Nephron progenitor cell (in vitro differentiated cells): ENCODE measurements at regions not wholly inside any gene's neighbourhood (a gene's known extent, or its start where the extent isn't known, plus 50 kb on each side); places are given as distances from the start of the nearest gene placed in this dataset.

ENCODE experiments used
- DNase-seq: peaks from one replicate; pipeline ENCODE4 v3.0.0; 2021
- H3K27ac Mint-ChIP-seq: 2 replicates; pipeline ENCODE4 v1.8.0; 2021; ENCODE audit warnings: mild to moderate bottlenecking, moderate library complexity, mixed read lengths
- H3K27me3 Mint-ChIP-seq: 2 replicates; pipeline ENCODE4 v1.8.0; 2021; ENCODE audit warnings: mild to moderate bottlenecking, low read depth, mixed read lengths; ENCODE audit not compliant: poor library complexity
- H3K36me3 Mint-ChIP-seq: 2 replicates; pipeline ENCODE4 v1.8.0; 2021; ENCODE audit warnings: low read depth, mixed read lengths
- H3K4me1 Mint-ChIP-seq: 2 replicates; pipeline ENCODE4 v1.8.0; 2021; ENCODE audit warnings: mixed read lengths
- H3K4me3 Mint-ChIP-seq: 2 replicates; pipeline ENCODE4 v1.8.0; 2021; ENCODE audit warnings: mild to moderate bottlenecking, moderate library complexity, mixed read lengths
- H3K9me3 Mint-ChIP-seq: 2 replicates; pipeline ENCODE4 v1.8.0; 2021; ENCODE audit warnings: mild to moderate bottlenecking, moderate library complexity, mixed read lengths
- CTCF ChIP-seq: fragments of 200-600 bp; sonication (generic); IDR thresholded peaks from 2 replicates; pipeline ENCODE4 v1.5.0; 2021; ENCODE audit warnings: antibody characterized with exemption

GRCh38 chr5:98993512-98993911, 64.7 kb upstream of the CHD1 start:
- H3K9me3 Mint-ChIP-seq, result no peaks in the 10 kb centered on the region
- TF ChIP-seq CTCF, result no peak
- no peaks in the 10 kb centered on the region for H3K36me3 Mint-ChIP-seq
- DNase-seq, result no peak
- no peak overlapping the region for H3K4me3 Mint-ChIP-seq
- H3K4me1 Mint-ChIP-seq, result no peaks in the 10 kb centered on the region
- H3K27me3 Mint-ChIP-seq, result peaks cover 19% of the 10 kb centered on the region
- H3K27ac Mint-ChIP-seq, result no peak overlapping the region

DNA sequence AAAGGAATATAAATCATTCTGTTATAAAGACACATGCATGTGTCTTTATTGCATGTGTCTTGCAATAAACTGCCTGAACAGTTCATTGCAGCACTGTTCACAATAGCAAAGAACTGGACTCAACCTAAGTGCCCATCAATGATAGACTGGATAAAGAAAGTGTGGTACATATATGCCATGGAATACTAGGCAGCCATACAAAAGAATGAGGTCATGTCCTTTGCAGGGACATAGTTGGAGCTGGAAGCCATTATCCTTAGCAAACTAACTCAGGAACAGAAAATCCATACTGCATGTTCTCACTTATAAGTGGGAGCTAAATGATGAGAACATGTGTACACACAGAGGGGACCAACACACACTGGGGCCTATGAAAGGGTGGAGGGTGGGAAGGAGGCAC, 63.7 kb upstream of the CHD1 start:
- no peak for TF ChIP-seq CTCF
- Mint-ChIP-seq H3K27ac (no peak overlapping the region), H3K4me3 (no peak overlapping the region), H3K9me3 (no peaks in the 10 kb centered on the region), H3K4me1 (no peaks in the 10 kb centered on the region), H3K27me3 (peaks cover 12% of the 10 kb centered on the region), H3K36me3 (no peaks in the 10 kb centered on the region)
- no peak for DNase-seq

DNA sequence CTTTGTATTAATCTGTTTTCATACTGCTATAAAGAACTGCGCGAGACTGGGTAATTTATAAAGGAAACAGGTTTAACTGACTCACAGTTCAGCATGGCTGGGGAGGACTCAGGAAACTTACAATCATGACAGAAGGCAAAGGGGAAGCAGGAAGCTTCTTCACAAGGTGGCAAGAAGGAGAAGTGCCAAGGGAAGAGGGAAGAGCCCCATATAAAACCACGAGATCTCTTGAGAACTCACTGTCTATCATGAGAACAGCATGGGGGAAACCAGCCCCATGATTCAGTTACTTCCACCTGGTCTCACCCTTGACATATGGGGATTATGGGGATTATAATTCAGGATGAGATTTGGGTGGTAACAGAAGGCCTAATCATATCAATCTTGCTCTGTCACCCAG, 60.9 kb upstream of the CHD1 start:
- Mint-ChIP-seq H3K4me1 (no peaks in the 10 kb centered on the region), H3K27ac (no peak overlapping the region), H3K36me3 (no peaks in the 10 kb centered on the region), H3K4me3 (no peak overlapping the region), H3K27me3 (peaks cover 4% of the 10 kb centered on the region), H3K9me3 (no peaks in the 10 kb centered on the region)
- no peak for DNase-seq
- no peak for TF ChIP-seq CTCF

DNA sequence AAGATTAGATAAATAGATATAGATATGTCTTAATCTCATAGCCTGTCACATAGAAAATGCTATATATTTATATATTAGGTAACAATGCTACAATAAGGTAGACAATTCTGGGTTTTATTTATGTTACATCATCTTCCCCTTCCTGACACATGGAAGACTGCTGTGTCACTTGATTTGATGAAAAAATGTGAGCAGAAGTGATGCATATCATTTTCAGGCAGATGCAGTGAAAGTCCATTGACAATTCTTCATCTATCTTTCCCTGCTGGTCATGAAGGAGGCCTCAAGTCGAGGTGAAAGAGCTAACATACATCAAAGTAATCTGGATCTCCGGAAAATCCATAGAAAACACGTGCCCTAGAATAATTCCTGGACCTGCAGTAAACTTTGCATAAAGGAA, 57.8 kb upstream of the CHD1 start:
- Mint-ChIP-seq H3K4me1 (no peaks in the 10 kb centered on the region), H3K36me3 (no peaks in the 10 kb centered on the region), H3K9me3 (no peaks in the 10 kb centered on the region), H3K27ac (no peak overlapping the region), H3K4me3 (no peak overlapping the region), H3K27me3 (peaks cover 4% of the 10 kb centered on the region)
- no peak for DNase-seq
- no peak for TF ChIP-seq CTCF

- DNase-seq, result no peak
- no peak overlapping the region for H3K4me3 Mint-ChIP-seq
- TF ChIP-seq CTCF, result no peak
These were observed 54.1 kb upstream of the CHD1 start for GRCh38 chr5:98982880-98983279.

More at GRCh38 chr5:98982880-98983279, 54.1 kb upstream of the CHD1 start:
- Mint-ChIP-seq H3K4me1 (no peaks in the 10 kb centered on the region), H3K27ac (no peak overlapping the region), H3K27me3 (no peaks in the 10 kb centered on the region), H3K9me3 (no peaks in the 10 kb centered on the region), H3K36me3 (no peaks in the 10 kb centered on the region)
